KMS-11 (cell line): ENCODE measurements at regions not wholly inside any gene's neighbourhood (a gene's known extent, or its start where the extent isn't known, plus 50 kb on each side); places are given as distances from the start of the nearest gene placed in this dataset.

ENCODE experiments used
- H2AFZ ChIP-seq: fragments of 200-600 bp; sonication (generic); 2 replicates; pipeline ENCODE4 v1.6.1; 2016; ENCODE audit warnings: antibody characterized with exemption, mixed run types, low read depth
- H3K27ac ChIP-seq: fragments of 200-600 bp; sonication (generic); 2 replicates; pipeline ENCODE4 v1.6.1; 2016; ENCODE audit warnings: mild to moderate bottlenecking, mixed run types
- H3K27me3 ChIP-seq: fragments of 200-600 bp; sonication (generic); 2 replicates; pipeline ENCODE4 v1.6.1; 2017; ENCODE audit warnings: mild to moderate bottlenecking, low read depth, mixed run types, moderate library complexity; ENCODE audit not compliant: insufficient read depth
- H3K36me3 ChIP-seq: fragments of 200-600 bp; sonication (generic); 2 replicates; pipeline ENCODE4 v1.6.1; 2017; ENCODE audit warnings: mild to moderate bottlenecking, mixed run types; ENCODE audit not compliant: insufficient read depth
- H3K4me1 ChIP-seq: fragments of 200-600 bp; sonication (generic); 2 replicates; pipeline ENCODE4 v1.6.1; 2016; ENCODE audit warnings: mild to moderate bottlenecking, low read depth, mixed run types; ENCODE audit not compliant: poor library complexity, severe bottlenecking
- H3K4me2 ChIP-seq: fragments of 200-600 bp; sonication (generic); 2 replicates; pipeline ENCODE4 v1.7.0; 2016; ENCODE audit warnings: mild to moderate bottlenecking, mixed run types
- H3K4me3 ChIP-seq: fragments of 200-600 bp; sonication (generic); IDR thresholded peaks from 2 replicates; pipeline ENCODE4 v1.6.1; 2017; ENCODE audit warnings: low read depth, low read length, mixed read lengths; ENCODE audit not compliant: insufficient read depth
- H3K79me2 ChIP-seq: fragments of 200-600 bp; sonication (generic); 2 replicates; pipeline ENCODE4 v1.6.1; 2016; ENCODE audit warnings: low read depth, mixed run types; ENCODE audit not compliant: insufficient read depth
- H3K9ac ChIP-seq: fragments of 200-600 bp; sonication (generic); 2 replicates; pipeline ENCODE4 v1.6.1; 2016; ENCODE audit warnings: mild to moderate bottlenecking, mixed run types
- H4K20me1 ChIP-seq: fragments of 200-600 bp; sonication (generic); 2 replicates; pipeline ENCODE4 v1.6.1; 2016; ENCODE audit warnings: mild to moderate bottlenecking, mixed run types; ENCODE audit not compliant: insufficient read depth
- TF ChIP-seq, protein P1 (sequence below): fragments of 200-600 bp; sonication (generic); conservative IDR thresholded peaks from 2 replicates; pipeline ENCODE4 v1.6.1; 2017; ENCODE audit warnings: low read depth, mild to moderate bottlenecking, antibody characterized with exemption, low read length, moderate library complexity, mixed read lengths

DNA sequence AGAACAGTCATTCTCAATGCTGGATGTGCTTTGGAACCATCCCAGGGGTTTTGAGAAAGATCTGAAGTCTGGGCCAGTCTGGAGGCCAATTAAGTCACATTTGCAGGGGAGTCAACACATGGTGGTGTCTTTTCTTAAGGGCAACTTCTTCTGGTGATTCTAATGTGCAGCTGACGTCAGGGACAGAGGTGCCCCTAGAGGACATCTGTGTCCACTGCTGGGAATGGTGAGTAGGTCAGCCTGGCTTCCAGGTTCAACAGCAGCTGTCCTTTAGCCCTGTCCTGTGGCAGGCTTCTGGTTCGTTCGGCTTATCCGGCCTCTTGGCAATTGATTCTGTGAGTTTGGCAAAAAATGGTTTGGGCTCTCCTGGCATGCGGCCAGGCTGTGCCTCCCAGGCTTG is 269.7 kb upstream of the HABP2 start:
- no peak overlapping the region for H2AFZ ChIP-seq
- no peak overlapping the region for H3K27ac ChIP-seq
- no peaks in the 10 kb centered on the region for H3K79me2 ChIP-seq
- no peak overlapping the region for H3K4me2 ChIP-seq
- no peaks in the 10 kb centered on the region for H3K4me1 ChIP-seq
- H3K27me3 ChIP-seq = no peaks in the 10 kb centered on the region
- H3K36me3 ChIP-seq = no peaks in the 10 kb centered on the region; the same call in 1 of the 2 replicates
- H3K4me3 ChIP-seq = no peak overlapping the region
- H3K9ac ChIP-seq = no peak overlapping the region
- TF ChIP-seq, protein P1, sequence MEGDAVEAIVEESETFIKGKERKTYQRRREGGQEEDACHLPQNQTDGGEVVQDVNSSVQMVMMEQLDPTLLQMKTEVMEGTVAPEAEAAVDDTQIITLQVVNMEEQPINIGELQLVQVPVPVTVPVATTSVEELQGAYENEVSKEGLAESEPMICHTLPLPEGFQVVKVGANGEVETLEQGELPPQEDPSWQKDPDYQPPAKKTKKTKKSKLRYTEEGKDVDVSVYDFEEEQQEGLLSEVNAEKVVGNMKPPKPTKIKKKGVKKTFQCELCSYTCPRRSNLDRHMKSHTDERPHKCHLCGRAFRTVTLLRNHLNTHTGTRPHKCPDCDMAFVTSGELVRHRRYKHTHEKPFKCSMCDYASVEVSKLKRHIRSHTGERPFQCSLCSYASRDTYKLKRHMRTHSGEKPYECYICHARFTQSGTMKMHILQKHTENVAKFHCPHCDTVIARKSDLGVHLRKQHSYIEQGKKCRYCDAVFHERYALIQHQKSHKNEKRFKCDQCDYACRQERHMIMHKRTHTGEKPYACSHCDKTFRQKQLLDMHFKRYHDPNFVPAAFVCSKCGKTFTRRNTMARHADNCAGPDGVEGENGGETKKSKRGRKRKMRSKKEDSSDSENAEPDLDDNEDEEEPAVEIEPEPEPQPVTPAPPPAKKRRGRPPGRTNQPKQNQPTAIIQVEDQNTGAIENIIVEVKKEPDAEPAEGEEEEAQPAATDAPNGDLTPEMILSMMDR = no peak
- no peaks in the 10 kb centered on the region for H4K20me1 ChIP-seq

GRCh38 chr10:113284635-113285034 is 268.2 kb upstream of the HABP2 start:
- no peaks in the 10 kb centered on the region for H3K79me2 ChIP-seq
- TF ChIP-seq, protein P1 = no peak
- no peaks in the 10 kb centered on the region; the same call in 1 of the 2 replicates for H3K36me3 ChIP-seq
- no peak overlapping the region for H3K9ac ChIP-seq
- no peak overlapping the region for H3K4me3 ChIP-seq
- no peaks in the 10 kb centered on the region for H3K27me3 ChIP-seq
- no peak overlapping the region for H3K4me2 ChIP-seq
- H4K20me1 ChIP-seq = no peaks in the 10 kb centered on the region
- no peak overlapping the region for H3K27ac ChIP-seq
- no peaks in the 10 kb centered on the region for H3K4me1 ChIP-seq
- H2AFZ ChIP-seq = no peak overlapping the region

- no peaks in the 10 kb centered on the region; the same call in 1 of the 2 replicates for H3K36me3 ChIP-seq
- no peak overlapping the region for H3K9ac ChIP-seq
- H3K4me2 ChIP-seq = no peak overlapping the region
- no peaks in the 10 kb centered on the region for H3K4me1 ChIP-seq
- TF ChIP-seq, protein P1 = no peak
- no peaks in the 10 kb centered on the region for H3K79me2 ChIP-seq
- no peaks in the 10 kb centered on the region for H4K20me1 ChIP-seq
- no peak overlapping the region for H3K27ac ChIP-seq
- H3K4me3 ChIP-seq = no peak overlapping the region
- no peaks in the 10 kb centered on the region for H3K27me3 ChIP-seq
- no peak overlapping the region for H2AFZ ChIP-seq
Measured at GRCh38 chr10:113285305-113285704, 267.5 kb upstream of the HABP2 start.

DNA sequence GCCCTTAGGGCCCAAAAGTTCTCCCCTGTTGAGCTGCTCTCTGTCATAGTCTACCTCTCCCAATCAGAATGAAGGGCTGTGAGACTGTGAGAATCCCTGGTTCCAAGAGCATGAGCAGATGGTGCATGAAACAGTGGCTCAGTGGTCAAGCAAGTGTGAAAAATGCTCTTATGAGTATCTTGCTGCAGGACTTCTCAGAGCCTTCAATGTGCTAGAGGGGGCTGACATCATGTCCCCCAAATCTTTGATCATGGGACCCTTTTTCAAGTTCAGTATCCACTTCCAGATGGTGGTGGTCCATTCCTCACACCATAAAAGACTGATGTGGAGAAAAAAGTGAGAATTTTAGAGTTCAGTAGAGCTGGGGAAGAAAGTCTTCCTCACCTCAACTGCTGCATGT is 265.3 kb upstream of the HABP2 start:
- H3K4me3 ChIP-seq = no peak overlapping the region
- no peak overlapping the region for H3K4me2 ChIP-seq
- H4K20me1 ChIP-seq = no peaks in the 10 kb centered on the region
- H3K27me3 ChIP-seq = no peaks in the 10 kb centered on the region
- H3K36me3 ChIP-seq = no peaks in the 10 kb centered on the region
- H3K79me2 ChIP-seq = no peaks in the 10 kb centered on the region
- no peak overlapping the region for H2AFZ ChIP-seq
- TF ChIP-seq, protein P1 = no peak
- H3K9ac ChIP-seq = no peak overlapping the region
- H3K27ac ChIP-seq = no peak overlapping the region
- H3K4me1 ChIP-seq = no peaks in the 10 kb centered on the region

GRCh38 chr10:113290137-113290536 is 262.7 kb upstream of the HABP2 start:
- Histone ChIP-seq H2AFZ (no peak overlapping the region), H3K4me1 (no peaks in the 10 kb centered on the region), H4K20me1 (no peaks in the 10 kb centered on the region), H3K4me3 (no peak overlapping the region), H3K36me3 (no peaks in the 10 kb centered on the region), H3K4me2 (no peak overlapping the region), H3K9ac (no peak overlapping the region), H3K27me3 (no peaks in the 10 kb centered on the region), H3K79me2 (no peaks in the 10 kb centered on the region), H3K27ac (no peak overlapping the region)
- TF ChIP-seq, protein P1 = no peak
